ENCODE measurements at regions not wholly inside any gene's neighbourhood (a gene's known extent, or its start where the extent isn't known, plus 50 kb on each side); places are given as distances from the start of the nearest gene placed in this dataset.

DNA sequence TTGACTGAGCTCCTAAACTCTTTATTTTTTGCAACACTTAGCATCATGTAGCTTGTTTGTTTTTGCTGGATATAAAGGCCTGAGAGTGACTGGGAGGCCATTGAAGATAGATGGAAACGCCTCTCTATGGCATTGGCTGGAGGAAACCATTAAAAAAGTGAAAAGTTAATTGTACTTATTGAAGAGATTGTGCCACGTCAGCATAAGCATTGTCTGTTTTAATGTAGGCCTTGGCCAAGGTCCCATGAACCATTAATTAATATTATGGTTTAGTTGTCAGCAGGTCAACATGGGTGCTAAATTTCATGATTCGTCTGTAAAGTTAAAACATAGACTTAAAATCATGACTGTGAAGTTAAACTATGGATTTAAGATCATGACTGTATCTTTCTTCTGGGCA is 178.6 kb downstream of the GATA3 start:
- no peak for DNase-seq

- no peak for DNase-seq
These were observed 179.4 kb downstream of the GATA3 start for GRCh38 chr10:8233832-8234259.

- DNase-seq, result no peak
These were observed 181.0 kb downstream of the GATA3 start for GRCh38 chr10:8235253-8236027.

GRCh38 chr10:8238986-8239385 is 184.5 kb downstream of the GATA3 start:
- DNase-seq, result no peak

DNA sequence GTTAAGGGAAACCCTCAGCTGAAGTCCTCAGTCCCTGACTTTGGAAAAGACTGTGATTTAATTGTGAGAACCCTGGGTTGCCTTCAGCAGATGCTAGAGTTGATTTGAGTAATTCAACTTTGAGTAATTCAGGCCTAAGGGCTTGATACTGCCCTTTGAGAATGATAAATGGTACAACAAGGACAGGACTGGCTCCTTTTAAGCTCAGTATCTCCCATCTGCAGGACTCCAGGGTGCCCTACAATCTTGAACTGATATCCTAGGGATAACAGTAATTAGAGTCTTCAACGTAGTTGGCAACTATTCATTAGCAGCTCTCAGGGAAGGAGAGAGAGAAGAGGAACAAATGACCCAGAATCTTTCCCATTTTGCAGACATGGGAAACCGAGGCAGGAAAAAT is 186.4 kb downstream of the GATA3 start:
- no peak for DNase-seq

DNA sequence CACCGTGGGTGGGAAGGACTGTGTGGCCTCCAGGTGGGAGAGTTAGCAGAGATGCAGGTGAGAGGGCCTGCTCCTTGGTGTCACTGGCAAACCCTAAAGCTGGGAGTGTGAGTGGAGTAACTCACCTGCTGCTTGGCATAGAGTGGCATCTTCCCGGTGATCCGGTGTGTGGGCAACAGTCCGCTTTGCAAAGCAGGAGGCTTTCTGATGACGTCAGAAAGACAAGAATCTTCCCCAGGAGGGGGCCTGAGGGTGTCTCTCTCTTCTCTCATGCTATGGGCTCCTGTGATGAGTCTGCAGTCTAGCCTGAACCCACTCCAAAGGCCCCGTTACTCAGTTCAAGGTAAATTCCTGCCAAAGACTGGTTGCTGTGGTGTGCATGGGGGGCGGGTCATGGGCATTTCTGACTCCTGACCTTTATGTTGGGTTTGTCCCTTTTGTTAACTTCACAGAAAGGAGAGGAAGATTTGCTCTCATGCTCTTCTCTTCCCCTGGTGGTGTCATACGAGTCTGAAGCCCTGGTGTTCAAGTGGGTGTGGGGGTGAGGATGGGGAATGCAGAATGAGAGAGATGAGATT is 187.9 kb downstream of the GATA3 start:
- DNase-seq, result no peak

GRCh38 chr10:8245131-8245813 is 190.8 kb downstream of the GATA3 start:
- no peak for DNase-seq

GRCh38 chr10:8245814-8246142 is 191.3 kb downstream of the GATA3 start:
- DNase-seq, result no peak

- DNase-seq, result no peak
These were observed 192.1 kb downstream of the GATA3 start for GRCh38 chr10:8246548-8246947.

DNA sequence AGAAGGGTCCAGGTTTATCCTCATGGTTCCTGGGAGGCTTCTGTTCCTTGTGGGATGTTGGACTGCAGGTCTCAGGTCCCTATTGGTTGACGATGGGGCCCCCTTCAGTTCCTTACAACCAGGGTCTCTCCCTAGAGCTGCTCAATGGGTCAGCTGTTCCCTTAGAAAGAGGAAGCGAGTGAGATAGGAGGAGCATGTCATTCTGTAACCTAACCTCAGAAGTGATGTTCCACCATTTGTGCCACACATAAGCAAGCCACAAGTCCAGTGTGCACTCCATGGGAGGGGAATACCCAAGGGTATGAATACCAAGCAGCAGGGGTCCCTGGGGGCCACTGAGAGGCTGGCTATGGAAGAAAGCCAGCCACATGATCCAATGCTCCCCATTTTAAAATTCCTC is 192.7 kb downstream of the GATA3 start:
- DNase-seq, result no peak

- DNase-seq, result no peak
These were observed 194.4 kb downstream of the GATA3 start for GRCh38 chr10:8248868-8249267.

DNA sequence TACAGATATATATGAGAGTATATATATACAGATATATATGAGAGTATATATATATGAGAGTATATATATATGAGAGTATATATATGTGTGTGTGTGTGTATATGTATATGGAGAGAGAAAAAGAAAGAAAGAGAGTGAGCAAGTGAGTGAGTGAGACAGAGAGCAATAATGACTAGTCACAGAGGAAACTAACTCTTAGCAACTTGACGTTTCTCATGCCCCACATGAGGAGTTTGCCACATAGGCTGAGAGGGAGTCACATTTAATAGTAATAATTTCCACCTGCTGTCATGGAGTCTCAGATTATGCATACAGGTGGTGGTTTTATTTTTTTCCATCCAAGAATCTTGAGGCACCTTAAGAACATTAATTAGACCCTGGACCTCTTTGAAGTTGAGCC is 199.9 kb downstream of the GATA3 start:
- no peak for DNase-seq

DNA sequence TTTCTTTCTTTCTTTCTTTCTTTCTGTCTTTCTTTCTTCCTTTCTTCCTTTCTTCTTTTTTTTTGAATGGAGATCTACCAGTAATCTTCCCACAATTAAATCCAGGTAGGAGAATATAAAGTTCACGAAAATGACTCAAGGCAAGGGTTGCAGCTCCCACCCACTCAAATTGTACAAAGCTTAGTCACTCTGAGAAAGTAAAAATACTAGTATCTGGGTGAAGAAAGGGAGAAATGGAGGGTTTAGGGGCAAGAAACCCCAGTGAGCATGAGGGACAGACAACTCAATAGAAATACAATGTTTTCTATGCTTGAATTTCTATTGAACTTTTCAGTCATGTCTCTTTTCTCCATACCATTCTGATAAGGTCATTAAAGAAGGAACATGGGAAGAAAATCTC is 200.8 kb downstream of the GATA3 start:
- no peak for DNase-seq

GRCh38 chr10:8260645-8261044 is 206.2 kb downstream of the GATA3 start:
- no peak for DNase-seq

GRCh38 chr10:8262317-8262716 is 207.8 kb downstream of the GATA3 start:
- DNase-seq, result no peak

GRCh38 chr10:8269976-8270375 is 215.5 kb downstream of the GATA3 start:
- DNase-seq, result no peak

- no peak for DNase-seq
These were observed 218.4 kb downstream of the GATA3 start for GRCh38 chr10:8272794-8273425.

DNA sequence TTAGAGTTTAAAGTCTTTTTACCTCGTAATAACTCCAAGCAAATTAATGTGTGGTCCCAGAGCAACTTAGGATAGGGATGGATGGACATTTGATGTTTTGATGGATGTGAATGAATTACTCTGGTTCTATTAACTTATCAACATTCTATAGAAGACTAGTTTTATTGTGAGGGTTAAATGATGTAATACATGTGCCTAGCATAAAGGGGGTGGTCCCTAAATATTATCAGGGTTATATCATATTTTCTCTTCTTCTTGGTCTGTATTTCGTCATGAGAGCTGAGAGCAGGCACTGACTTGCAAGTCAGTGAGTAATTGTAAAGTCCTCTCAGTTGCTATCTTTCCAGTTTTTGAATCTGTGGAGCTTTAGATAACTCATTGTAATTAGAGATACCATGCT is 219.3 kb downstream of the GATA3 start:
- DNase-seq, result no peak

DNA sequence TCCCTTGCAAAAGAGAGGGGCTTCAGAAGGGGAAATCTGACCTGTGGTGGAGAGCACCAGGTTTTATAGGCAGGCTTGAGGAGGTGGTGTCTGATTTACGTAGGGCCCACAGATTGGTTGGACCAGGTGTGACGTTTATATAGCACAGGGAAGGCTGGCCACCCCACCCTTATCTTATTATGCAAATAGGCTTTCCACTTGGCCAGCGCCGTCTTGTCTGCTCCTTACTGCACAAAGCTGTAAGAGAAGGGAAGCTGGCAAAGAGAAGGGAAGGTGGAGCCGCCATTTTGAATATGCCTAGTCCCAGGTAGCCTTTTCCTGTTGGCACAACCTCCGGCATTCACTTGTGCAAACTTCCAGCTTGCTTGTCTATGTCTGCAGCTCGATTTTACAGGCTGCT is 221.4 kb downstream of the GATA3 start:
- DNase-seq, result no peak

- DNase-seq, result no peak
These were observed 223.6 kb downstream of the GATA3 start for GRCh38 chr10:8278099-8278498.

GRCh38 chr10:8279598-8279997 is 225.1 kb downstream of the GATA3 start:
- DNase-seq, result no peak

DNA sequence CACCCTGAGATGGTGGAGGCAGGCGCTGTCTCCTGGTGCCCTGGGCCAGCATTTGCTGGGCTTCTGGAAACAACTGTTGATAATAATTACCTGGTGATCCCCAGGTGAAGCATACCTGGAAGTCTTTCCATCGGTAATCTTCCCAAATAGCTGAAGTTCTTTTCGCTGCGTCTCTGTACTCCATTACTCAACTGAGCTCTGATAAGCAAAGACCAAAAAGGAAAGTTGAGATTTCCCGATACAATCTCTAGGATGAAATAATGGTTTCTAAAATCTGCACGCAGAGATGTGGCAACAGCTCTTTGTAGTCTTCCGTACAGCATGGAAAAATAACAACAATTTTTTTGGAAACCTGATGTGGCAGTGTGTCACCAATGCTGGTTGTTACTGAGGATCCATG is 226.5 kb downstream of the GATA3 start:
- DNase-seq, result no peak

DNA sequence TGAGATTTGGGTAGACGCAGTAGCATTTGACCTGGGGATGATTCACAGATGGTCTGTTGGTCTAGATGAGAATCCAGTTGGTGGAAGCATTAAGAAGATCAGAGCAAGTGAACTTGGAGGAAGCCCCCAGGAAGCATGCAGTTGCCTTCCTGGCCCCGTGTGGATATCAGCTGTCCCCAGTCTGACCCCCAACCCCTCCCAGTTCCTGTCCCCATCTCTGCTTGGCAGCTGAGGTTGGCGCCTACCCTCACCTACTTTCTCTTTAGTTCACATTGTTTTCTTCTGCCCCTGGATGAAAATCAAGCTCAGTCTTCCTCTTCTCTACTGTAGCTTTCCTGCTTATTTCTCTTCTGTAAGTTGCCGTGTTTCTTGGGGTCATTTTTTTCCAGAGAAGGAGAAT is 227.9 kb downstream of the GATA3 start:
- DNase-seq, result no peak

Data from NCI-H774 (cell line).